ENCODE measurements at regions not wholly inside any gene's neighbourhood (a gene's known extent, or its start where the extent isn't known, plus 50 kb on each side); places are given as distances from the start of the nearest gene placed in this dataset.

DNA sequence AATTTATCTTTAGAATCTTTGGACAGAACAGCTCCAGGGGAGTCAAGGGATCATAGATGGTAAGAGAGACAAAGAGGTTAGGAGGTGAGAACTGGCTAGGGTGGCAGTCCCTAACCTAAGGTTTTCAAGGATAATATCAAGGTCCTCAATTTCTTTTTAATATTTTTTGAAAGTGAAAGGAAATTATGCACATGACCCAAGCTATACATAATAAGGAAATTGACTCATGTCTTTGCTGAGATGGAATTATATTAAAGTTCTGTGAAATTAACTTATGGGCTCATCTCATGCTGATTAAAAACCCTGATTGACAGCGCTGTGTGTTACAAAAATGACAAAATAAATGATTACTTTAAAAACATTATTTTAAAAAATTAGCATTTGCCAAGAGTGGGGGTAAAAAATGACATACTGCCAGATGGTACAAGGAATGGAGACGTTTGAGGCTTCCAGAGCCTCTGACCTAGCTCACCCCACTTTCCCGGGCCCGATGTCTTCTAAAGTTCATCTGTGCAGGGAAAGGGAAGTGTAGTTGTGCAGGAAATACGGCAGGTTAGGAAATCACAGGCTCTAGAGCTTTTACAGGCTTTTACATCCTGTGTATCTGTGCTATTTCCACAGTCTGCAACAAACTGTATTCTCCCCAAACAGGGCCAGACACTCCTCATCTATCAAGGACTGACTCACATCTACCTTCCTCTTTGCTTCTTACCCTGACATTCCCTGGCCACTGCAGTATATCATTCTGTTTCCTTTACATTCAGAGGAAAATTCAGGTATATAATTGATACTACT, 185.6 kb upstream of the PRSS58 start:
- Mint-ChIP-seq H3K4me1 (peaks cover 29% of the 10 kb centered on the region), H3K36me3 (no peaks in the 10 kb centered on the region), H3K9me3 (no peaks in the 10 kb centered on the region), H3K4me3 (no peak overlapping the region), H3K27ac (no peak overlapping the region), H3K27me3 (ENCODE audit: low read depth) (no peaks in the 10 kb centered on the region; the same call in 1 of the 2 replicates)
- ChIA-PET POLR2A (no interaction called here), CTCF (interaction anchor here (1.0 to 3.5 kb wide), 5 partner anchors 12 to 105 kb away, joined by 3 to 37 read pairs (median 15); no protein-coding TSS in a partner anchor)
- TF ChIP-seq ATF1 (CRISPR knock-in tag; IDR thresholded peaks at IDR 0.05) (no peak), CREM (CRISPR knock-in tag; IDR thresholded peaks at IDR 0.05) (no peak), NFE2L1 (CRISPR knock-in tag; IDR thresholded peaks at IDR 0.05) (no peak), SMAD4 (CRISPR knock-in tag; IDR thresholded peaks at IDR 0.05) (no peak), ZBTB21 (CRISPR knock-in tag; IDR thresholded peaks at IDR 0.05; ENCODE audit: borderline replicate concordance) (no peak), JAZF1 (CRISPR knock-in tag; IDR thresholded peaks at IDR 0.05) (no peak), GTF2I (CRISPR knock-in tag; conservative IDR thresholded peaks at IDR 0.05) (no peak), FOXJ3 (CRISPR knock-in tag; IDR thresholded peaks at IDR 0.05; ENCODE audit: borderline replicate concordance) (no peak), ZNF423 (CRISPR knock-in tag; IDR thresholded peaks at IDR 0.05) (no peak), PRRX2 (CRISPR knock-in tag; IDR thresholded peaks at IDR 0.05) (no peak), TEAD1 (CRISPR knock-in tag; IDR thresholded peaks at IDR 0.05) (no peak)
- TF ChIP-seq, protein P1, sequence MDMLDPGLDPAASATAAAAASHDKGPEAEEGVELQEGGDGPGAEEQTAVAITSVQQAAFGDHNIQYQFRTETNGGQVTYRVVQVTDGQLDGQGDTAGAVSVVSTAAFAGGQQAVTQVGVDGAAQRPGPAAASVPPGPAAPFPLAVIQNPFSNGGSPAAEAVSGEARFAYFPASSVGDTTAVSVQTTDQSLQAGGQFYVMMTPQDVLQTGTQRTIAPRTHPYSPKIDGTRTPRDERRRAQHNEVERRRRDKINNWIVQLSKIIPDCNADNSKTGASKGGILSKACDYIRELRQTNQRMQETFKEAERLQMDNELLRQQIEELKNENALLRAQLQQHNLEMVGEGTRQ (CRISPR knock-in tag; IDR thresholded peaks at IDR 0.05) = no peak
- TF ChIP-seq, protein P2, sequence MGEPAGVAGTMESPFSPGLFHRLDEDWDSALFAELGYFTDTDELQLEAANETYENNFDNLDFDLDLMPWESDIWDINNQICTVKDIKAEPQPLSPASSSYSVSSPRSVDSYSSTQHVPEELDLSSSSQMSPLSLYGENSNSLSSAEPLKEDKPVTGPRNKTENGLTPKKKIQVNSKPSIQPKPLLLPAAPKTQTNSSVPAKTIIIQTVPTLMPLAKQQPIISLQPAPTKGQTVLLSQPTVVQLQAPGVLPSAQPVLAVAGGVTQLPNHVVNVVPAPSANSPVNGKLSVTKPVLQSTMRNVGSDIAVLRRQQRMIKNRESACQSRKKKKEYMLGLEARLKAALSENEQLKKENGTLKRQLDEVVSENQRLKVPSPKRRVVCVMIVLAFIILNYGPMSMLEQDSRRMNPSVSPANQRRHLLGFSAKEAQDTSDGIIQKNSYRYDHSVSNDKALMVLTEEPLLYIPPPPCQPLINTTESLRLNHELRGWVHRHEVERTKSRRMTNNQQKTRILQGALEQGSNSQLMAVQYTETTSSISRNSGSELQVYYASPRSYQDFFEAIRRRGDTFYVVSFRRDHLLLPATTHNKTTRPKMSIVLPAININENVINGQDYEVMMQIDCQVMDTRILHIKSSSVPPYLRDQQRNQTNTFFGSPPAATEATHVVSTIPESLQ (CRISPR knock-in tag; IDR thresholded peaks at IDR 0.05) = no peak
- TF ChIP-seq, protein P3, sequence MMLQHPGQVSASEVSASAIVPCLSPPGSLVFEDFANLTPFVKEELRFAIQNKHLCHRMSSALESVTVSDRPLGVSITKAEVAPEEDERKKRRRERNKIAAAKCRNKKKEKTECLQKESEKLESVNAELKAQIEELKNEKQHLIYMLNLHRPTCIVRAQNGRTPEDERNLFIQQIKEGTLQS (CRISPR knock-in tag; conservative IDR thresholded peaks at IDR 0.05) = no peak
- TF ChIP-seq, protein P4, sequence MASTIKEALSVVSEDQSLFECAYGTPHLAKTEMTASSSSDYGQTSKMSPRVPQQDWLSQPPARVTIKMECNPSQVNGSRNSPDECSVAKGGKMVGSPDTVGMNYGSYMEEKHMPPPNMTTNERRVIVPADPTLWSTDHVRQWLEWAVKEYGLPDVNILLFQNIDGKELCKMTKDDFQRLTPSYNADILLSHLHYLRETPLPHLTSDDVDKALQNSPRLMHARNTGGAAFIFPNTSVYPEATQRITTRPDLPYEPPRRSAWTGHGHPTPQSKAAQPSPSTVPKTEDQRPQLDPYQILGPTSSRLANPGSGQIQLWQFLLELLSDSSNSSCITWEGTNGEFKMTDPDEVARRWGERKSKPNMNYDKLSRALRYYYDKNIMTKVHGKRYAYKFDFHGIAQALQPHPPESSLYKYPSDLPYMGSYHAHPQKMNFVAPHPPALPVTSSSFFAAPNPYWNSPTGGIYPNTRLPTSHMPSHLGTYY (CRISPR knock-in tag; IDR thresholded peaks at IDR 0.05) = no peak
- TF ChIP-seq, protein P5, sequence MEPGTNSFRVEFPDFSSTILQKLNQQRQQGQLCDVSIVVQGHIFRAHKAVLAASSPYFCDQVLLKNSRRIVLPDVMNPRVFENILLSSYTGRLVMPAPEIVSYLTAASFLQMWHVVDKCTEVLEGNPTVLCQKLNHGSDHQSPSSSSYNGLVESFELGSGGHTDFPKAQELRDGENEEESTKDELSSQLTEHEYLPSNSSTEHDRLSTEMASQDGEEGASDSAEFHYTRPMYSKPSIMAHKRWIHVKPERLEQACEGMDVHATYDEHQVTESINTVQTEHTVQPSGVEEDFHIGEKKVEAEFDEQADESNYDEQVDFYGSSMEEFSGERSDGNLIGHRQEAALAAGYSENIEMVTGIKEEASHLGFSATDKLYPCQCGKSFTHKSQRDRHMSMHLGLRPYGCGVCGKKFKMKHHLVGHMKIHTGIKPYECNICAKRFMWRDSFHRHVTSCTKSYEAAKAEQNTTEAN (CRISPR knock-in tag; IDR thresholded peaks at IDR 0.05) = no peak
- TF ChIP-seq, protein P6, sequence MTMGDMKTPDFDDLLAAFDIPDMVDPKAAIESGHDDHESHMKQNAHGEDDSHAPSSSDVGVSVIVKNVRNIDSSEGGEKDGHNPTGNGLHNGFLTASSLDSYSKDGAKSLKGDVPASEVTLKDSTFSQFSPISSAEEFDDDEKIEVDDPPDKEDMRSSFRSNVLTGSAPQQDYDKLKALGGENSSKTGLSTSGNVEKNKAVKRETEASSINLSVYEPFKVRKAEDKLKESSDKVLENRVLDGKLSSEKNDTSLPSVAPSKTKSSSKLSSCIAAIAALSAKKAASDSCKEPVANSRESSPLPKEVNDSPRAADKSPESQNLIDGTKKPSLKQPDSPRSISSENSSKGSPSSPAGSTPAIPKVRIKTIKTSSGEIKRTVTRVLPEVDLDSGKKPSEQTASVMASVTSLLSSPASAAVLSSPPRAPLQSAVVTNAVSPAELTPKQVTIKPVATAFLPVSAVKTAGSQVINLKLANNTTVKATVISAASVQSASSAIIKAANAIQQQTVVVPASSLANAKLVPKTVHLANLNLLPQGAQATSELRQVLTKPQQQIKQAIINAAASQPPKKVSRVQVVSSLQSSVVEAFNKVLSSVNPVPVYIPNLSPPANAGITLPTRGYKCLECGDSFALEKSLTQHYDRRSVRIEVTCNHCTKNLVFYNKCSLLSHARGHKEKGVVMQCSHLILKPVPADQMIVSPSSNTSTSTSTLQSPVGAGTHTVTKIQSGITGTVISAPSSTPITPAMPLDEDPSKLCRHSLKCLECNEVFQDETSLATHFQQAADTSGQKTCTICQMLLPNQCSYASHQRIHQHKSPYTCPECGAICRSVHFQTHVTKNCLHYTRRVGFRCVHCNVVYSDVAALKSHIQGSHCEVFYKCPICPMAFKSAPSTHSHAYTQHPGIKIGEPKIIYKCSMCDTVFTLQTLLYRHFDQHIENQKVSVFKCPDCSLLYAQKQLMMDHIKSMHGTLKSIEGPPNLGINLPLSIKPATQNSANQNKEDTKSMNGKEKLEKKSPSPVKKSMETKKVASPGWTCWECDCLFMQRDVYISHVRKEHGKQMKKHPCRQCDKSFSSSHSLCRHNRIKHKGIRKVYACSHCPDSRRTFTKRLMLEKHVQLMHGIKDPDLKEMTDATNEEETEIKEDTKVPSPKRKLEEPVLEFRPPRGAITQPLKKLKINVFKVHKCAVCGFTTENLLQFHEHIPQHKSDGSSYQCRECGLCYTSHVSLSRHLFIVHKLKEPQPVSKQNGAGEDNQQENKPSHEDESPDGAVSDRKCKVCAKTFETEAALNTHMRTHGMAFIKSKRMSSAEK (CRISPR knock-in tag; IDR thresholded peaks at IDR 0.05; ENCODE audit: borderline replicate concordance) = no peak
- TF ChIP-seq, protein P7, sequence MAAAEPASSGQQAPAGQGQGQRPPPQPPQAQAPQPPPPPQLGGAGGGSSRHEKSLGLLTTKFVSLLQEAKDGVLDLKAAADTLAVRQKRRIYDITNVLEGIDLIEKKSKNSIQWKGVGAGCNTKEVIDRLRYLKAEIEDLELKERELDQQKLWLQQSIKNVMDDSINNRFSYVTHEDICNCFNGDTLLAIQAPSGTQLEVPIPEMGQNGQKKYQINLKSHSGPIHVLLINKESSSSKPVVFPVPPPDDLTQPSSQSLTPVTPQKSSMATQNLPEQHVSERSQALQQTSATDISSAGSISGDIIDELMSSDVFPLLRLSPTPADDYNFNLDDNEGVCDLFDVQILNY (CRISPR knock-in tag; IDR thresholded peaks at IDR 0.05) = no peak
- TF ChIP-seq, protein P8, sequence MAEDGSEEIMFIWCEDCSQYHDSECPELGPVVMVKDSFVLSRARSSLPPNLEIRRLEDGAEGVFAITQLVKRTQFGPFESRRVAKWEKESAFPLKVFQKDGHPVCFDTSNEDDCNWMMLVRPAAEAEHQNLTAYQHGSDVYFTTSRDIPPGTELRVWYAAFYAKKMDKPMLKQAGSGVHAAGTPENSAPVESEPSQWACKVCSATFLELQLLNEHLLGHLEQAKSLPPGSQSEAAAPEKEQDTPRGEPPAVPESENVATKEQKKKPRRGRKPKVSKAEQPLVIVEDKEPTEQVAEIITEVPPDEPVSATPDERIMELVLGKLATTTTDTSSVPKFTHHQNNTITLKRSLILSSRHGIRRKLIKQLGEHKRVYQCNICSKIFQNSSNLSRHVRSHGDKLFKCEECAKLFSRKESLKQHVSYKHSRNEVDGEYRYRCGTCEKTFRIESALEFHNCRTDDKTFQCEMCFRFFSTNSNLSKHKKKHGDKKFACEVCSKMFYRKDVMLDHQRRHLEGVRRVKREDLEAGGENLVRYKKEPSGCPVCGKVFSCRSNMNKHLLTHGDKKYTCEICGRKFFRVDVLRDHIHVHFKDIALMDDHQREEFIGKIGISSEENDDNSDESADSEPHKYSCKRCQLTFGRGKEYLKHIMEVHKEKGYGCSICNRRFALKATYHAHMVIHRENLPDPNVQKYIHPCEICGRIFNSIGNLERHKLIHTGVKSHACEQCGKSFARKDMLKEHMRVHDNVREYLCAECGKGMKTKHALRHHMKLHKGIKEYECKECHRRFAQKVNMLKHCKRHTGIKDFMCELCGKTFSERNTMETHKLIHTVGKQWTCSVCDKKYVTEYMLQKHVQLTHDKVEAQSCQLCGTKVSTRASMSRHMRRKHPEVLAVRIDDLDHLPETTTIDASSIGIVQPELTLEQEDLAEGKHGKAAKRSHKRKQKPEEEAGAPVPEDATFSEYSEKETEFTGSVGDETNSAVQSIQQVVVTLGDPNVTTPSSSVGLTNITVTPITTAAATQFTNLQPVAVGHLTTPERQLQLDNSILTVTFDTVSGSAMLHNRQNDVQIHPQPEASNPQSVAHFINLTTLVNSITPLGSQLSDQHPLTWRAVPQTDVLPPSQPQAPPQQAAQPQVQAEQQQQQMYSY (CRISPR knock-in tag; IDR thresholded peaks at IDR 0.05) = no peak
- TF ChIP-seq, protein P9, sequence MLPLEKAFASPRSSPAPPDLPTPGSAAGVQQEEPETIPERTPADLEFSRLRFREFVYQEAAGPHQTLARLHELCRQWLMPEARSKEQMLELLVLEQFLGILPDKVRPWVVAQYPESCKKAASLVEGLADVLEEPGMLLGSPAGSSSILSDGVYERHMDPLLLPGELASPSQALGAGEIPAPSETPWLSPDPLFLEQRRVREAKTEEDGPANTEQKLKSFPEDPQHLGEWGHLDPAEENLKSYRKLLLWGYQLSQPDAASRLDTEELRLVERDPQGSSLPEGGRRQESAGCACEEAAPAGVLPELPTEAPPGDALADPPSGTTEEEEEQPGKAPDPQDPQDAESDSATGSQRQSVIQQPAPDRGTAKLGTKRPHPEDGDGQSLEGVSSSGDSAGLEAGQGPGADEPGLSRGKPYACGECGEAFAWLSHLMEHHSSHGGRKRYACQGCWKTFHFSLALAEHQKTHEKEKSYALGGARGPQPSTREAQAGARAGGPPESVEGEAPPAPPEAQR (CRISPR knock-in tag; IDR thresholded peaks at IDR 0.05) = no peak
- ATAC-seq (no peak), DNase-seq (ENCODE audit: low spot score) (no peak)
